ENCODE measurements at regions not wholly inside any gene's neighbourhood (a gene's known extent, or its start where the extent isn't known, plus 50 kb on each side); places are given as distances from the start of the nearest gene placed in this dataset.
A peak's percentile ranks its signal among the peaks of the same experiment; 100 is the strongest.

GRCh38 chr6:145026267-145026679 lies 709.0 kb downstream of the EPM2A start (continued):
- TF ChIP-seq ZNF142 (CRISPR knock-in tag; IDR thresholded peaks at IDR 0.05), result no peak
- no peak for TF ChIP-seq RAD51 (IDR thresholded peaks at IDR 0.05; ENCODE audit: borderline replicate concordance)
- TF ChIP-seq ZNF652 (CRISPR knock-in tag; IDR thresholded peaks at IDR 0.05; ENCODE audit: borderline replicate concordance, low read depth), result peak; percentile 50; the same call in 1 of the 2 replicates
- no peak for TF ChIP-seq PHF21A (CRISPR knock-in tag; IDR thresholded peaks at IDR 0.05)
- peak; percentile 85; the same call in 1 of the 2 replicates for TF ChIP-seq ZNF503 (CRISPR knock-in tag; IDR thresholded peaks at IDR 0.05)
- 0 out of 2 replicates have a peak, but pooled peaks have one; percentile 42 for TF ChIP-seq FOXK2 (IDR thresholded peaks at IDR 0.05)
- TF ChIP-seq ZNF224 (CRISPR knock-in tag; IDR thresholded peaks at IDR 0.05), result no peak
- TF ChIP-seq YY1 (IDR thresholded peaks at IDR 0.05; ENCODE audit: insufficient read depth, insufficient replicate concordance, low read depth, low read length), result no peak
- peak in 1 of 2 experiments; percentile 87; a peak in 2 of 4 replicates for TF ChIP-seq KLF16 (CRISPR knock-in tag; IDR thresholded peaks at IDR 0.05)
- TF ChIP-seq GATA4 (IDR thresholded peaks at IDR 0.05; ENCODE audit: borderline replicate concordance, low read depth), result peak; percentile 75; the same call in 1 of the 2 replicates
- no peak for TF ChIP-seq MAZ (IDR thresholded peaks at IDR 0.05; ENCODE audit: borderline replicate concordance, low read depth, low read length)
- no peak for TF ChIP-seq MAZ (CRISPR knock-in tag; IDR thresholded peaks at IDR 0.05; ENCODE audit: low read depth)
- TF ChIP-seq TEAD2 (CRISPR knock-in tag; IDR thresholded peaks at IDR 0.05), result no peak
- TF ChIP-seq ZKSCAN1 (IDR thresholded peaks at IDR 0.05; ENCODE audit: low read length), result no peak
- TF ChIP-seq ZNF629 (CRISPR knock-in tag; conservative IDR thresholded peaks at IDR 0.05), result peak; percentile 44; the same call in 1 of the 2 replicates
- TF ChIP-seq GMEB2 (CRISPR knock-in tag; IDR thresholded peaks at IDR 0.05; ENCODE audit: low read depth), result no peak
- no peak; the same call in 1 of the 2 replicates for TF ChIP-seq TP53 (CRISPR knock-in tag; conservative IDR thresholded peaks at IDR 0.05)
- no peak for TF ChIP-seq FOXC1 (CRISPR knock-in tag; IDR thresholded peaks at IDR 0.05; ENCODE audit: borderline replicate concordance)
- TF ChIP-seq PCBP1 (IDR thresholded peaks at IDR 0.05; ENCODE audit: borderline replicate concordance, low read depth, low read length), result no peak
- no peak for TF ChIP-seq UBTF (CRISPR knock-in tag; IDR thresholded peaks at IDR 0.05)
- TF ChIP-seq RFX1 (IDR thresholded peaks at IDR 0.05), result no peak

Measured in HepG2 (cell line).